HG03139 (cell line): ENCODE measurements at regions not wholly inside any gene's neighbourhood (a gene's known extent, or its start where the extent isn't known, plus 50 kb on each side); places are given as distances from the start of the nearest gene placed in this dataset.

Experiments
- ATAC-seq: cut with Tn5 transposase; IDR thresholded peaks from one replicate; pipeline ENCODE4 v1.9.1; 2021; ENCODE audit not compliant: unreplicated experiment

GRCh38 chr20:22257912-22258311, 326.5 kb downstream of the FOXA2 start:
- ATAC-seq, result no peak

DNA sequence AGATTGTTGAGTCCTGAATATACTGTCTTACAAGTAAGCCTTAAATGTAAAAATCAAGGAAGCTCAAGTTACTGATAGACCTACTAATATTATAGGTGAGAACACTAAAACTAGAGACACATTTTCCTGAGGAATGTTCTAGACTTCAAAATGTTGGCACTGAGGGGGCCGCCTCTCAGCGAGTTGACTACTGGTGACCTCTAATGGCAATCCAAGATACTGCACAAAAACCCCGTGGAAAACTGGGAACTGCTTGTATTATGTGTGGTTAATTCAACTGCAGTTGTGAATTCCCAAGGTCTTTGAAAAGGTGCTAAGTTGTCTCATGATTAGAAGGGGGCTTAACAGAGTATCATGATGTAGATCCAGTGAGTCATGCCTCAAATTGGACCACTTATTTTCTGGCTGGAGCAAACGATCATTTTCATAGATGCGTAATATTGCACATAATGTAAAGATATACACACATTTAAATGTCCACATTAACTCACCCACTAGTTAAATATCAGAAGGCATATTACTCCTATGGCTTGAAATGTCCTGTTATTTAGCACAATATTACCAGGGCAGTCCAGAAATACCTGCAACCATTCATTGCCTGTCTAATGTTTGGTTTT, 336.2 kb downstream of the FOXA2 start:
- ATAC-seq, result no peak

GRCh38 chr20:22245139-22245538, 339.2 kb downstream of the FOXA2 start:
- ATAC-seq, result no peak

DNA sequence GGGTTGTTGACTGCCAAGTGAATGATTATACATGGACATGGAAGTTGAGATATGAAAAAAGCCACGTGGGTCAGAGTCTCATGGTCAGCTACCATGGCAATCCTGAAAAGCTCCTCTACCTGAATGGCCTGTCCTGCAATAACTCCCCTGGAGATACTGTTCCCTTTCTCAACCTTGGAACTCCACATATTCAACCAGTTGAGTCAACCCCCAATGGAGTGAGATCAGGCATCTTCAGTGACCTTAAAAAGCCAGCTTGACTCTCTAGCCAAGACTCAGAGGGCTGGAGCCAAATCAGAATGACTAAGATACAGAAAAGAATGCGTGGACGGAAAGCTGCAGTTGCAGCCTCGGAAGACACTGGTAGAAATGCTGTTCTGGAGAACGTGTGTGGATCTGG, 341.3 kb downstream of the FOXA2 start:
- no peak for ATAC-seq

GRCh38 chr20:22241609-22242008, 342.8 kb downstream of the FOXA2 start:
- no peak for ATAC-seq

DNA sequence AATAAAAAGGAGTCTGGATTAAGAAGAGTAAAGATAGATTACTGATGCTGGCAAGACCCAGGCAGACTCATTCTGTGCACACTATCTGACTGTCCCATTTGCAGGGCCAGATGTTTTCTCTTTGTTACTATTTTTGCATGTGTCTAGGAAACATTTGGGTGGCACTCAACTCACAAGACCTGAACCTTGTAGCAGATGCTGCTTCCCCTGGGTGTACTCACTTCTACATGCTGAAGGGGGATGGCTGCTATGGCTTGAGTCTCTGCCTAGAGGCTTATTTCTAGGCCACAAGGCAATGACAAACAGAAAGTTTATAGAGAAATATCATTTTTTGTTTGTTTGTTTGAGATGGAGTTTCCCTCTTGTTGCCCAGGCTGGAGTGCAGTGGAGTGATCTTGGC, 351.4 kb downstream of the FOXA2 start:
- no peak for ATAC-seq

DNA sequence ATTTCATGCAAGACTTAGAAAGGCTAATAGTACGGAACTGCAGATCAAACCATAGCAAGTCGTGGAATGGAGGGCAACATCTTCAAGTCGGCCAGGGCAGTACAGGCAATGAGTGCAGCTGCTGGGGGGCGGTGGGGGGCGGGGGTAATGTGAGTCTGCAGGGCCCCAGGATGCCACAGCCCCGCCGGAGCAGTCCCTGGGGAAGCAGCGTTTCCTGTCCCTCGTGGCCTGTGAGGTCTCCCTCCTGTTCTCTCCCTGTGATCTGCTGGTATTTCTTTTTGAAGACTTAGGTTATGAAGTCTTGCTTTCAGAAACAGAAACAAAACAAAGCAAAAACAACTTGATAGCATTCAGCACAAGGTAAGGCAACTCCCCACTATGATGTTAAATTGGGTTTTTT, 351.9 kb downstream of the FOXA2 start:
- ATAC-seq, result no peak

GRCh38 chr20:22226849-22227700, 357.3 kb downstream of the FOXA2 start:
- ATAC-seq, result no peak

DNA sequence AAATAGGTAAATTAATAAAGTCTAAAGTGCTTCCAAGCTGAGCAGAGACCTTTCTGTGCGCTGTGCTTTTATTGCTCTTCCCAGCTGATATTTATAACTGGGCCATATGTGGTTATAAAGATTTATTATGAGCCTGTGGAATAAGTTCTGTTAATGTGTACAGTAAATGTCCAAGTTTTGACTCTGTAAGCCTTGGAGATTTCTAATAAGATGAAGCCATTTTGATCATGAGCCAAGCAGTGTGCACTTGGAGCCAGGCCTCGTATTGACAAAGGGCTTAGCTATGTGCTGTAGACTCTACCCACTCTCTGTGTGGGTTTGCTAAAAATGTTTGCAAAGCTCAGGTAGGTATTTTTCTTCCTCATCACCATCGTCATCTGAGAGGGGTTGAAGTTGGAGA, 361.1 kb downstream of the FOXA2 start:
- ATAC-seq, result no peak

GRCh38 chr20:22217712-22218352, 366.5 kb downstream of the FOXA2 start:
- ATAC-seq, result no peak

DNA sequence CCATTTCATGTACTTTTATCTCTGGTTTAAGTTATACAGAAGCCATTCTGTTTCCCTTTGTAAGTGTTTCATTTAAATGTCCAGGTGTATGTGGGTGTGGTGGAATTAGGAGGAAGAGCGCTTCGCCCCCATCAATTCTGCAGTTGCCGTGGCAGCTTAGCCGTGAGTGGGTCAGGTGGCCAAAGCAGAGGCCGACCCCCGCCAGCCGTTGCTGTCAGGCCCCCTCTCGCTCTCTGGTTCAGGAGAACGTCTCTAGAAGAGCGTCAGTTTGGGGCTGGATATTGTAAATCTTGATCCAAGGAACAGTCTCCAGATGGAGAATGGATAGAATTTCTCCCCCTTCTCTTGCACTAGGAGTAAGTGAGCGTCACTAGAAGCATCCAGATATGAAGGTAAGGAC, 367.4 kb downstream of the FOXA2 start:
- no peak for ATAC-seq

- no peak for ATAC-seq
These were observed 370.1 kb downstream of the FOXA2 start for GRCh38 chr20:22214296-22214695.

GRCh38 chr20:22213271-22213670, 371.1 kb downstream of the FOXA2 start:
- ATAC-seq, result no peak

DNA sequence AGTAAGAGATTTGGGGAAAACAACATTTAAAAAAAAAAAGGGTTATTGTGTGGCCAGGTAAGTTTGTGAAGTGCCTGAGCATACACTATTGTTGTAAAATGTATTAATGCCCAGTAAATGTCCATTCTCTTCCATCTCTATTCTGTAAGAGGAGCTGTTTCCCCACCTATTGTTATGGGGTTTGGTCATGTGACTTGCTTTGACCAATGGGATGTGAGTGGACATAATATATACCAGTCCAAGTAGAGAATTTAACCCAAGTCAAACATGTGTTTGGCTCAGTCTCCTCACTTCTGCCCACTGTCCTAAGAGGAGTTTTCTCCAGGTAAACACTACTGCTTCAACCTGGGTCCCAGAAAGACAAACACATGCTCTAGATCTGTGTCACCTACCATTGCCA, 377.1 kb downstream of the FOXA2 start:
- no peak for ATAC-seq

DNA sequence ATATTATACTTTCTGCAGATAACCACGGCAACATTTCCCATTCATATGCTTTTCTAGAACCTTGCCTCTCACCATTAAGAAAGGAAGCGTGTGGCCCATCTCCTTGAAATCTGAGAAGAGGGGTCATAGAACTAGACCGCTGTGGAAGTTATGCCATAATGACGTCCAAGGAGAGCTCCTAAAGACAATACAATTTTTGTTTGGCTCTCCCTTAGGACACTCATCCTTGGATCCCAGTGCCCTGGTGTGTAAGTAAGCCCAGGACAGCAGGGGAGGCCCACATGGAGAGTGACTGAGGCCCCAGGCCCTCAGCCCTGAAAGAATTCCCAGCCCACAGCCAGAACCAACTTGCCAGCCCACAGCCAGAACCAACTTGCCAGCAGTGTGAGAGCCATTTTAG, 379.6 kb downstream of the FOXA2 start:
- ATAC-seq, result no peak

GRCh38 chr20:22182148-22182547, 402.2 kb downstream of the FOXA2 start:
- no peak for ATAC-seq

GRCh38 chr20:22180244-22180643, 404.1 kb downstream of the FOXA2 start:
- no peak for ATAC-seq

- no peak for ATAC-seq
These were observed 424.2 kb downstream of the FOXA2 start for GRCh38 chr20:22160101-22160652.

GRCh38 chr20:22159276-22159675, 425.1 kb downstream of the FOXA2 start:
- ATAC-seq, result no peak

- no peak for ATAC-seq
These were observed 422.1 kb downstream of the PAX1 start for GRCh38 chr20:22127587-22127986.

DNA sequence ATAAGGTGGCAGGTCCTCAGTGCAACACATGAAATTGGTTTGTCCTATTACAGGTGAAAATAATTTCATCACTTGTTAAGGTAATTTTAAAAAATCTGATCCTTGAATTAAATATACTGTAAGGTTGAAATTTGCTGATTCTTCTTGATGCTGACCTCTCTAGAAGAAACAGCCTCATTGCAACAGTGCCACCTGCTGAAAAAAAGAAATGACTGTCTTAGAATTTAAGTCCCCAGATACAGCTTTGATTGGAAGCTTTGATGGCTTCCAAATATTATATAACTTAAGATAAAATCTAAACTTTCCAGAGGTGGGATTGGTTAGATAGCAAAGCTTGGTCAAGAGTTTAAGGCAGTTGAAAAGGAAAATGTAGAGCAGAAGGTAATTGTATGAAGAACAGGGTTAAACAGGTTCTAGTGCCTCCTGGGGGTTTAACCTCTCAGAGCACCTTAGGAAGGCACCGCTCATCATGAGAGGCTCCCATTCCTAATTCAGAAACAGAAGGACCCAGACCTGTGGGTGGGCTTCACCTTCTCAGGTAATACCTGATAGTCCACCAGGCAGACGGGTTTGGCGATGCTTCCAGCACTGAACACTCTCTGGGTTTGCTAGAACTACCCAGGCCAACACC, 401.0 kb downstream of the PAX1 start:
- ATAC-seq, result no peak
